C4-2B (cell line): ENCODE measurements at regions not wholly inside any gene's neighbourhood (a gene's known extent, or its start where the extent isn't known, plus 50 kb on each side); places are given as distances from the start of the nearest gene placed in this dataset.

ENCODE experiments used
- ZFX ChIP-seq: fragments of 450-650 bp; IDR thresholded peaks from 2 replicates; pipeline ENCODE4 v1.6.1; 2017
- TF ChIP-seq, protein P1 (sequence below): fragments of 450-650 bp; conservative IDR thresholded peaks from 2 replicates; pipeline ENCODE4 v1.5.1; 2017; ENCODE audit warnings: mild to moderate bottlenecking

- TF ChIP-seq, protein P1, sequence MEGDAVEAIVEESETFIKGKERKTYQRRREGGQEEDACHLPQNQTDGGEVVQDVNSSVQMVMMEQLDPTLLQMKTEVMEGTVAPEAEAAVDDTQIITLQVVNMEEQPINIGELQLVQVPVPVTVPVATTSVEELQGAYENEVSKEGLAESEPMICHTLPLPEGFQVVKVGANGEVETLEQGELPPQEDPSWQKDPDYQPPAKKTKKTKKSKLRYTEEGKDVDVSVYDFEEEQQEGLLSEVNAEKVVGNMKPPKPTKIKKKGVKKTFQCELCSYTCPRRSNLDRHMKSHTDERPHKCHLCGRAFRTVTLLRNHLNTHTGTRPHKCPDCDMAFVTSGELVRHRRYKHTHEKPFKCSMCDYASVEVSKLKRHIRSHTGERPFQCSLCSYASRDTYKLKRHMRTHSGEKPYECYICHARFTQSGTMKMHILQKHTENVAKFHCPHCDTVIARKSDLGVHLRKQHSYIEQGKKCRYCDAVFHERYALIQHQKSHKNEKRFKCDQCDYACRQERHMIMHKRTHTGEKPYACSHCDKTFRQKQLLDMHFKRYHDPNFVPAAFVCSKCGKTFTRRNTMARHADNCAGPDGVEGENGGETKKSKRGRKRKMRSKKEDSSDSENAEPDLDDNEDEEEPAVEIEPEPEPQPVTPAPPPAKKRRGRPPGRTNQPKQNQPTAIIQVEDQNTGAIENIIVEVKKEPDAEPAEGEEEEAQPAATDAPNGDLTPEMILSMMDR = no peak
- TF ChIP-seq ZFX = no peak
These were observed 78.9 kb upstream of the ADRB2 start for GRCh38 chr5:148747536-148747906.
